ENCODE measurements at regions not wholly inside any gene's neighbourhood (a gene's known extent, or its start where the extent isn't known, plus 50 kb on each side); places are given as distances from the start of the nearest gene placed in this dataset.
"Not testable (repeated sequence)": the region's sequence is repeated elsewhere in the genome, so short reads cannot be mapped to it uniquely, and the experiment has no call there.

DNA sequence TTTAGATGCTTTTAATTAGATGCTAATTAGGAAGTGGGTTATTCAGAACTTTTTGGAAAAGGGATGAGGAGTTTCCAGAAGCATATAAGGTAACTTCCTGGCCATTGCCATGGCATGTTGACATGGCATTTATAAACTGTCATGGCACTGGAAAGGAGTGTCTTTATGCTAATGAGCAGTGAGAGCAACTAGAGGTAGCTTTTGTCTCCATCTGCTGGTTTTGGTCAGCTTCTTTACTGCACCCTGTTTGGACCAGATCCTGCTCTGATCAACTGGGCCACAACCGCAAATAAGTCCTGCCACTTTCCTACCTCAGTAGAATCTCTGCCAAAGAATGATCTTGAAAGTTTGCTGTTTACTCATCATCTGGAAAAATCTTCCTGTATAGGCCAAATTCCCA lies 193.6 kb downstream of the FAM72C start:
- not testable (repeated sequence) for TF ChIP-seq FOSL1 (IDR thresholded peaks at IDR 0.05; ENCODE audit: low read depth); SIN3A (IDR thresholded peaks at IDR 0.05; ENCODE audit: low read depth); EZH2phosphoT487 (IDR thresholded peaks at IDR 0.05; ENCODE audit: borderline replicate concordance)
- TF ChIP-seq, protein P1, sequence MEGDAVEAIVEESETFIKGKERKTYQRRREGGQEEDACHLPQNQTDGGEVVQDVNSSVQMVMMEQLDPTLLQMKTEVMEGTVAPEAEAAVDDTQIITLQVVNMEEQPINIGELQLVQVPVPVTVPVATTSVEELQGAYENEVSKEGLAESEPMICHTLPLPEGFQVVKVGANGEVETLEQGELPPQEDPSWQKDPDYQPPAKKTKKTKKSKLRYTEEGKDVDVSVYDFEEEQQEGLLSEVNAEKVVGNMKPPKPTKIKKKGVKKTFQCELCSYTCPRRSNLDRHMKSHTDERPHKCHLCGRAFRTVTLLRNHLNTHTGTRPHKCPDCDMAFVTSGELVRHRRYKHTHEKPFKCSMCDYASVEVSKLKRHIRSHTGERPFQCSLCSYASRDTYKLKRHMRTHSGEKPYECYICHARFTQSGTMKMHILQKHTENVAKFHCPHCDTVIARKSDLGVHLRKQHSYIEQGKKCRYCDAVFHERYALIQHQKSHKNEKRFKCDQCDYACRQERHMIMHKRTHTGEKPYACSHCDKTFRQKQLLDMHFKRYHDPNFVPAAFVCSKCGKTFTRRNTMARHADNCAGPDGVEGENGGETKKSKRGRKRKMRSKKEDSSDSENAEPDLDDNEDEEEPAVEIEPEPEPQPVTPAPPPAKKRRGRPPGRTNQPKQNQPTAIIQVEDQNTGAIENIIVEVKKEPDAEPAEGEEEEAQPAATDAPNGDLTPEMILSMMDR (IDR thresholded peaks at IDR 0.05 in 2 of 3, conservative IDR thresholded peaks at IDR 0.05 in 1 of 3; ENCODE audit: borderline replicate concordance in 1 of 3, insufficient read depth in 1 of 3, low read depth in 2 of 3, low read length in 2 of 3), result not testable (repeated sequence)
- TF ChIP-seq, protein P2, sequence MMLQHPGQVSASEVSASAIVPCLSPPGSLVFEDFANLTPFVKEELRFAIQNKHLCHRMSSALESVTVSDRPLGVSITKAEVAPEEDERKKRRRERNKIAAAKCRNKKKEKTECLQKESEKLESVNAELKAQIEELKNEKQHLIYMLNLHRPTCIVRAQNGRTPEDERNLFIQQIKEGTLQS (IDR thresholded peaks at IDR 0.05), result not testable (repeated sequence)
- TF ChIP-seq, protein P3, sequence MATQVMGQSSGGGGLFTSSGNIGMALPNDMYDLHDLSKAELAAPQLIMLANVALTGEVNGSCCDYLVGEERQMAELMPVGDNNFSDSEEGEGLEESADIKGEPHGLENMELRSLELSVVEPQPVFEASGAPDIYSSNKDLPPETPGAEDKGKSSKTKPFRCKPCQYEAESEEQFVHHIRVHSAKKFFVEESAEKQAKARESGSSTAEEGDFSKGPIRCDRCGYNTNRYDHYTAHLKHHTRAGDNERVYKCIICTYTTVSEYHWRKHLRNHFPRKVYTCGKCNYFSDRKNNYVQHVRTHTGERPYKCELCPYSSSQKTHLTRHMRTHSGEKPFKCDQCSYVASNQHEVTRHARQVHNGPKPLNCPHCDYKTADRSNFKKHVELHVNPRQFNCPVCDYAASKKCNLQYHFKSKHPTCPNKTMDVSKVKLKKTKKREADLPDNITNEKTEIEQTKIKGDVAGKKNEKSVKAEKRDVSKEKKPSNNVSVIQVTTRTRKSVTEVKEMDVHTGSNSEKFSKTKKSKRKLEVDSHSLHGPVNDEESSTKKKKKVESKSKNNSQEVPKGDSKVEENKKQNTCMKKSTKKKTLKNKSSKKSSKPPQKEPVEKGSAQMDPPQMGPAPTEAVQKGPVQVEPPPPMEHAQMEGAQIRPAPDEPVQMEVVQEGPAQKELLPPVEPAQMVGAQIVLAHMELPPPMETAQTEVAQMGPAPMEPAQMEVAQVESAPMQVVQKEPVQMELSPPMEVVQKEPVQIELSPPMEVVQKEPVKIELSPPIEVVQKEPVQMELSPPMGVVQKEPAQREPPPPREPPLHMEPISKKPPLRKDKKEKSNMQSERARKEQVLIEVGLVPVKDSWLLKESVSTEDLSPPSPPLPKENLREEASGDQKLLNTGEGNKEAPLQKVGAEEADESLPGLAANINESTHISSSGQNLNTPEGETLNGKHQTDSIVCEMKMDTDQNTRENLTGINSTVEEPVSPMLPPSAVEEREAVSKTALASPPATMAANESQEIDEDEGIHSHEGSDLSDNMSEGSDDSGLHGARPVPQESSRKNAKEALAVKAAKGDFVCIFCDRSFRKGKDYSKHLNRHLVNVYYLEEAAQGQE (IDR thresholded peaks at IDR 0.05; ENCODE audit: low read depth), result not testable (repeated sequence)
- TF ChIP-seq, protein P4, sequence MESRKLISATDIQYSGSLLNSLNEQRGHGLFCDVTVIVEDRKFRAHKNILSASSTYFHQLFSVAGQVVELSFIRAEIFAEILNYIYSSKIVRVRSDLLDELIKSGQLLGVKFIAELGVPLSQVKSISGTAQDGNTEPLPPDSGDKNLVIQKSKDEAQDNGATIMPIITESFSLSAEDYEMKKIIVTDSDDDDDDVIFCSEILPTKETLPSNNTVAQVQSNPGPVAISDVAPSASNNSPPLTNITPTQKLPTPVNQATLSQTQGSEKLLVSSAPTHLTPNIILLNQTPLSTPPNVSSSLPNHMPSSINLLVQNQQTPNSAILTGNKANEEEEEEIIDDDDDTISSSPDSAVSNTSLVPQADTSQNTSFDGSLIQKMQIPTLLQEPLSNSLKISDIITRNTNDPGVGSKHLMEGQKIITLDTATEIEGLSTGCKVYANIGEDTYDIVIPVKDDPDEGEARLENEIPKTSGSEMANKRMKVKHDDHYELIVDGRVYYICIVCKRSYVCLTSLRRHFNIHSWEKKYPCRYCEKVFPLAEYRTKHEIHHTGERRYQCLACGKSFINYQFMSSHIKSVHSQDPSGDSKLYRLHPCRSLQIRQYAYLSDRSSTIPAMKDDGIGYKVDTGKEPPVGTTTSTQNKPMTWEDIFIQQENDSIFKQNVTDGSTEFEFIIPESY (IDR thresholded peaks at IDR 0.05; ENCODE audit: extremely low read depth, insufficient replicate concordance, low read length), result not testable (repeated sequence)

All from HCT116 (cell line).